Loucy (cell line): ENCODE measurements at regions not wholly inside any gene's neighbourhood (a gene's known extent, or its start where the extent isn't known, plus 50 kb on each side); places are given as distances from the start of the nearest gene placed in this dataset.

Source experiments
- H2AFZ ChIP-seq: fragments of 200-600 bp; sonication (generic); 2 replicates; pipeline ENCODE4 v1.6.0; 2016; ENCODE audit warnings: antibody characterized with exemption, mild to moderate bottlenecking, low read length, moderate library complexity
- H3F3A ChIP-seq: fragments of 200-600 bp; 2 replicates; pipeline ENCODE4 v1.6.0; 2016; ENCODE audit warnings: antibody characterized with exemption, low read depth, mild to moderate bottlenecking
- H3K27me3 ChIP-seq: fragments of 200-600 bp; sonication (generic); 2 replicates; pipeline ENCODE4 v1.6.1; 2014; ENCODE audit warnings: low read length, mild to moderate bottlenecking; ENCODE audit not compliant: insufficient read depth, poor library complexity, severe bottlenecking
- H3K36me3 ChIP-seq: fragments of 200-600 bp; sonication (generic); 2 replicates; pipeline ENCODE4 v1.6.1; 2016; ENCODE audit warnings: low read length; ENCODE audit not compliant: insufficient read depth
- H3K4me1 ChIP-seq: fragments of 200-600 bp; sonication (generic); 2 replicates; pipeline ENCODE4 v1.5.1; 2014; ENCODE audit warnings: low read length, mild to moderate bottlenecking; ENCODE audit not compliant: insufficient read depth, poor library complexity, severe bottlenecking
- H3K4me2 ChIP-seq: fragments of 200-600 bp; sonication (generic); 2 replicates; pipeline ENCODE4 v1.6.0; 2014; ENCODE audit warnings: antibody characterized with exemption, low read length, low read depth, mild to moderate bottlenecking; ENCODE audit not compliant: poor library complexity, severe bottlenecking
- H3K4me3 ChIP-seq: fragments of 200-600 bp; sonication (generic); 2 replicates; pipeline ENCODE4 v1.5.1; 2014; ENCODE audit warnings: low read length, mild to moderate bottlenecking, mixed read lengths; ENCODE audit not compliant: poor library complexity, severe bottlenecking
- H3K79me2 ChIP-seq: fragments of 200-600 bp; sonication (generic); 2 replicates; pipeline ENCODE4 v1.6.1; 2014; ENCODE audit warnings: low read length; ENCODE audit not compliant: insufficient read depth
- H3K9ac ChIP-seq: fragments of 200-600 bp; sonication (generic); 2 replicates; pipeline ENCODE4 v1.6.0; 2014; ENCODE audit warnings: mild to moderate bottlenecking, low read depth, low read length, moderate library complexity; ENCODE audit not compliant: poor library complexity, severe bottlenecking
- H3K9me2 ChIP-seq: fragments of 200-600 bp; sonication (generic); replicated peaks from 2 replicates; pipeline ENCODE4 v1.6.1; 2016; ENCODE audit warnings: low read depth, low read length, mixed read lengths
- H3K9me3 ChIP-seq: fragments of 200-600 bp; sonication (generic); 2 replicates; pipeline ENCODE4 v1.6.1; 2014; ENCODE audit warnings: mild to moderate bottlenecking, antibody characterized with exemption, low read length, low read depth; ENCODE audit not compliant: insufficient read depth
- H4K20me1 ChIP-seq: fragments of 200-600 bp; sonication (generic); 2 replicates; pipeline ENCODE4 v1.6.0; 2014; ENCODE audit warnings: antibody characterized with exemption, low read length, mild to moderate bottlenecking; ENCODE audit not compliant: insufficient read depth, poor library complexity, severe bottlenecking
- CTCF ChIP-seq: fragments of 200-600 bp; sonication (generic); conservative IDR thresholded peaks from 2 replicates; pipeline ENCODE4 v1.5.1; 2014; ENCODE audit warnings: mild to moderate bottlenecking, antibody characterized with exemption, low read length
- EZH2phosphoT487 ChIP-seq: fragments of 200-600 bp; IDR thresholded peaks from 2 replicates; pipeline ENCODE4 v1.6.1; 2018; ENCODE audit warnings: antibody characterized with exemption, mild to moderate bottlenecking, moderate library complexity, borderline replicate concordance

GRCh38 chr1:229137271-229137670, 133.6 kb upstream of the RAB4A start:
- Histone ChIP-seq H3K36me3 (no peaks in the 10 kb centered on the region), H3K9ac (peak overlapping the region; percentile 56), H3K27me3 (no peaks in the 10 kb centered on the region), H3K4me2 (peak overlapping the region; percentile 47), H3K9me2 (no peaks in the 10 kb centered on the region), H2AFZ (no peak overlapping the region), H3K4me3 (peak overlapping the region; percentile 1), H3F3A (0 out of 2 replicates have a peak, but pooled peaks cover 5% of the 10 kb centered on the region), H3K79me2 (no peaks in the 10 kb centered on the region), H4K20me1 (no peaks in the 10 kb centered on the region), H3K4me1 (peaks cover 61% of the 10 kb centered on the region), H3K9me3 (peaks cover 12% of the 10 kb centered on the region; the same call in 1 of the 2 replicates)
- no peak for TF ChIP-seq CTCF

GRCh38 chr1:229138058-229138457, 132.9 kb upstream of the RAB4A start:
- no peaks in the 10 kb centered on the region for H3K79me2 ChIP-seq
- peak overlapping the region; percentile 47 for H3K4me2 ChIP-seq
- H3K9me3 ChIP-seq = peaks cover 12% of the 10 kb centered on the region; the same call in 1 of the 2 replicates
- H3K4me3 ChIP-seq = peak overlapping the region; percentile 1
- no peaks in the 10 kb centered on the region for H4K20me1 ChIP-seq
- 0 out of 2 replicates have a peak, but pooled peaks cover 5% of the 10 kb centered on the region for H3F3A ChIP-seq
- no peak for TF ChIP-seq CTCF
- TF ChIP-seq EZH2phosphoT487 = no peak
- no peaks in the 10 kb centered on the region for H3K9me2 ChIP-seq
- no peak overlapping the region for H2AFZ ChIP-seq
- no peaks in the 10 kb centered on the region for H3K27me3 ChIP-seq
- peaks cover 68% of the 10 kb centered on the region for H3K4me1 ChIP-seq
- H3K9ac ChIP-seq = peak overlapping the region; percentile 56
- H3K36me3 ChIP-seq = no peaks in the 10 kb centered on the region

GRCh38 chr1:229139331-229140118, 131.4 kb upstream of the RAB4A start:
- Histone ChIP-seq H3K27me3 (no peaks in the 10 kb centered on the region), H3K36me3 (no peaks in the 10 kb centered on the region), H3K9ac (peak overlapping the region; percentile 34), H4K20me1 (no peaks in the 10 kb centered on the region), H3K9me2 (no peaks in the 10 kb centered on the region), H3K79me2 (no peaks in the 10 kb centered on the region), H3K4me2 (no peak overlapping the region), H3K9me3 (peaks cover 12% of the 10 kb centered on the region; the same call in 1 of the 2 replicates), H2AFZ (0 out of 2 replicates have a peak overlapping the region, but pooled peaks have one; percentile 31), H3K4me3 (no peak overlapping the region), H3F3A (0 out of 2 replicates have a peak, but pooled peaks cover 5% of the 10 kb centered on the region), H3K4me1 (peaks cover 68% of the 10 kb centered on the region)
- TF ChIP-seq CTCF = no peak
- no peak for TF ChIP-seq EZH2phosphoT487
